ENCODE measurements at regions not wholly inside any gene's neighbourhood (a gene's known extent, or its start where the extent isn't known, plus 50 kb on each side); places are given as distances from the start of the nearest gene placed in this dataset.

DNA sequence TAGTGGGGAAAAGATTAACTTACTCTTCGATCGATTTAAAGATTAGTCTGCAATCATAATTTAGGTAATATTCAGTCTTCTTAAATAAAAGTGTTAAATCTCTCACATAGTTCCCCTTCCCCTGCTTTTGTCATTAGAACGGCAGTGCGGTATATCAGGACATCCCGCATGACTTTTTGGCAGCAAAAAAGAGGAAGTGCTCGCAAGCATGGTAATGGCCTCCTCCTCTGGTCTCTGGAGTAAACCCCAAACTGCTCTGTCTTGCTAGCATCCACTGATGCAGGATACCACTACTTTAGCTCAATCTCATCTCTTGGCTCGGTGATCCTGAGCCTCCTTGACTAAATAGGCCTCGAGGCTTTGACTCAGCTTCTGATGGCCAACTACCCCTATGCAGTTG lies 78.7 kb upstream of the VAV3 start:
- TF ChIP-seq, protein P1, sequence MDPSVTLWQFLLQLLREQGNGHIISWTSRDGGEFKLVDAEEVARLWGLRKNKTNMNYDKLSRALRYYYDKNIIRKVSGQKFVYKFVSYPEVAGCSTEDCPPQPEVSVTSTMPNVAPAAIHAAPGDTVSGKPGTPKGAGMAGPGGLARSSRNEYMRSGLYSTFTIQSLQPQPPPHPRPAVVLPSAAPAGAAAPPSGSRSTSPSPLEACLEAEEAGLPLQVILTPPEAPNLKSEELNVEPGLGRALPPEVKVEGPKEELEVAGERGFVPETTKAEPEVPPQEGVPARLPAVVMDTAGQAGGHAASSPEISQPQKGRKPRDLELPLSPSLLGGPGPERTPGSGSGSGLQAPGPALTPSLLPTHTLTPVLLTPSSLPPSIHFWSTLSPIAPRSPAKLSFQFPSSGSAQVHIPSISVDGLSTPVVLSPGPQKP (IDR thresholded peaks at IDR 0.05; ENCODE audit: low read depth, low read length), result no peak
- TF ChIP-seq, protein P2, sequence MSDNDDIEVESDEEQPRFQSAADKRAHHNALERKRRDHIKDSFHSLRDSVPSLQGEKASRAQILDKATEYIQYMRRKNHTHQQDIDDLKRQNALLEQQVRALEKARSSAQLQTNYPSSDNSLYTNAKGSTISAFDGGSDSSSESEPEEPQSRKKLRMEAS (IDR thresholded peaks at IDR 0.05), result no peak
- TF ChIP-seq, protein P3, sequence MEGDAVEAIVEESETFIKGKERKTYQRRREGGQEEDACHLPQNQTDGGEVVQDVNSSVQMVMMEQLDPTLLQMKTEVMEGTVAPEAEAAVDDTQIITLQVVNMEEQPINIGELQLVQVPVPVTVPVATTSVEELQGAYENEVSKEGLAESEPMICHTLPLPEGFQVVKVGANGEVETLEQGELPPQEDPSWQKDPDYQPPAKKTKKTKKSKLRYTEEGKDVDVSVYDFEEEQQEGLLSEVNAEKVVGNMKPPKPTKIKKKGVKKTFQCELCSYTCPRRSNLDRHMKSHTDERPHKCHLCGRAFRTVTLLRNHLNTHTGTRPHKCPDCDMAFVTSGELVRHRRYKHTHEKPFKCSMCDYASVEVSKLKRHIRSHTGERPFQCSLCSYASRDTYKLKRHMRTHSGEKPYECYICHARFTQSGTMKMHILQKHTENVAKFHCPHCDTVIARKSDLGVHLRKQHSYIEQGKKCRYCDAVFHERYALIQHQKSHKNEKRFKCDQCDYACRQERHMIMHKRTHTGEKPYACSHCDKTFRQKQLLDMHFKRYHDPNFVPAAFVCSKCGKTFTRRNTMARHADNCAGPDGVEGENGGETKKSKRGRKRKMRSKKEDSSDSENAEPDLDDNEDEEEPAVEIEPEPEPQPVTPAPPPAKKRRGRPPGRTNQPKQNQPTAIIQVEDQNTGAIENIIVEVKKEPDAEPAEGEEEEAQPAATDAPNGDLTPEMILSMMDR (IDR thresholded peaks at IDR 0.05), result no peak
- TF ChIP-seq HOXA7 (CRISPR knock-in tag; IDR thresholded peaks at IDR 0.05), result no peak
- no peak for TF ChIP-seq SMC3 (IDR thresholded peaks at IDR 0.05)
- TF ChIP-seq MAZ (IDR thresholded peaks at IDR 0.05; ENCODE audit: borderline replicate concordance, low read depth, low read length), result no peak
- TF ChIP-seq MYC (IDR thresholded peaks at IDR 0.05; ENCODE audit: borderline replicate concordance, low read length), result no peak
- TF ChIP-seq POLR2A (IDR thresholded peaks at IDR 0.05; ENCODE audit: low read length), result no peak
